CD1c-positive myeloid dendritic cell (primary cell): ENCODE measurements at regions not wholly inside any gene's neighbourhood (a gene's known extent, or its start where the extent isn't known, plus 50 kb on each side); places are given as distances from the start of the nearest gene placed in this dataset.
A peak's percentile ranks its signal among the peaks of the same experiment; 100 is the strongest.
"Not testable (repeated sequence)": the region's sequence is repeated elsewhere in the genome, so short reads cannot be mapped to it uniquely, and the experiment has no call there.

Experiments
- DNase-seq: peaks from one replicate; pipeline ENCODE4 v3.0.0-alpha.2; 2016; ENCODE audit errors: extremely low spot score

GRCh38 chr14:28607661-28608060, 158.9 kb upstream of the FOXG1 start:
- DNase-seq, result no peak

GRCh38 chr14:28608443-28608842, 158.1 kb upstream of the FOXG1 start:
- no peak for DNase-seq

GRCh38 chr14:28608851-28609828, 157.4 kb upstream of the FOXG1 start:
- DNase-seq, result peak; percentile 33

- DNase-seq, result no peak
These were observed 154.2 kb upstream of the FOXG1 start for GRCh38 chr14:28612414-28612813.

GRCh38 chr14:28613532-28613931, 153.1 kb upstream of the FOXG1 start:
- DNase-seq, result no peak

GRCh38 chr14:28626780-28627179, 139.8 kb upstream of the FOXG1 start:
- no peak for DNase-seq

- no peak for DNase-seq
These were observed 137.1 kb upstream of the FOXG1 start for GRCh38 chr14:28629328-28630004.

GRCh38 chr14:28630100-28630499, 136.5 kb upstream of the FOXG1 start:
- no peak for DNase-seq

- peak; percentile 32 for DNase-seq
These were observed 131.2 kb upstream of the FOXG1 start for GRCh38 chr14:28635387-28635786.

GRCh38 chr14:28635816-28636215, 130.8 kb upstream of the FOXG1 start:
- DNase-seq, result not testable (repeated sequence)

GRCh38 chr14:28641189-28641588, 125.4 kb upstream of the FOXG1 start:
- DNase-seq, result not testable (repeated sequence)

- DNase-seq, result no peak
These were observed 115.4 kb upstream of the FOXG1 start for GRCh38 chr14:28651148-28651547.

GRCh38 chr14:28652782-28653181, 113.8 kb upstream of the FOXG1 start:
- no peak for DNase-seq

- no peak for DNase-seq
These were observed 113.1 kb upstream of the FOXG1 start for GRCh38 chr14:28653521-28653920.

- no peak for DNase-seq
These were observed 109.8 kb upstream of the FOXG1 start for GRCh38 chr14:28656704-28657255.

GRCh38 chr14:28661171-28661772, 105.3 kb upstream of the FOXG1 start:
- DNase-seq, result no peak

GRCh38 chr14:28666961-28667360, 99.6 kb upstream of the FOXG1 start:
- DNase-seq, result no peak

- DNase-seq, result no peak
These were observed 95.2 kb upstream of the FOXG1 start for GRCh38 chr14:28671425-28671824.

GRCh38 chr14:28673056-28673455, 93.5 kb upstream of the FOXG1 start:
- DNase-seq, result no peak

- no peak for DNase-seq
These were observed 90.1 kb upstream of the FOXG1 start for GRCh38 chr14:28676479-28676878.

GRCh38 chr14:28677381-28677780, 89.2 kb upstream of the FOXG1 start:
- no peak for DNase-seq

GRCh38 chr14:28678887-28679286, 87.7 kb upstream of the FOXG1 start:
- no peak for DNase-seq
